NT2/D1 (cell line): ENCODE measurements at regions not wholly inside any gene's neighbourhood (a gene's known extent, or its start where the extent isn't known, plus 50 kb on each side); places are given as distances from the start of the nearest gene placed in this dataset.

Experiments used
- SUZ12 ChIP-seq: IDR thresholded peaks from 2 replicates; pipeline ENCODE4 v1.6.1; 2011; ENCODE audit not compliant: insufficient read length, insufficient read depth; ENCODE audit errors: extremely low read depth
- YY1 ChIP-seq: IDR thresholded peaks from 2 replicates; pipeline ENCODE4 v1.6.1; 2011; ENCODE audit not compliant: insufficient read length, insufficient read depth
- ZNF274 ChIP-seq: IDR thresholded peaks from 2 replicates; pipeline ENCODE4 v1.6.1; 2011; ENCODE audit warnings: mild to moderate bottlenecking, low read depth, low read length

DNA sequence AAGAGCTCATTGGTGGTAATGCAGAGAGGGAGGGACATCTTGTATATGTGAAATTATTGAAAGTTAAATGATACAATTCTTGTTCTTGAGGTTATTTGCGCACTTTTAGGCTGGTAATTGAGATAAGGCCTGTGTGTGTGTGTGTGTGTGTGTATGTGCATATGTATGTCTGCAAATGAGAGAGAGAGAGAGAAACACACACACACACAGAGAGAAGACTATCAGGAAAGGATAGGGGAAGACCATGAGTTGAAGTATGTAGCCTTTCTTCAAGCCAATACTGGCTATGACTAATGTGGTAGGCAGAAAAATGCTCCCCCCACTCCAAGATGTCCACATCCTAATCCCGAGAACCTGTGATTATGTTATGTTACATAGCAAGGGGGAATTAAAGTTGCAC lies 52.7 kb upstream of the DCD start:
- TF ChIP-seq SUZ12 (no peak), YY1 (no peak), ZNF274 (no peak)
